Fibroblast of villous mesenchyme (primary cell): ENCODE measurements at regions not wholly inside any gene's neighbourhood (a gene's known extent, or its start where the extent isn't known, plus 50 kb on each side); places are given as distances from the start of the nearest gene placed in this dataset.

Experiments used
- DNase-seq: peaks from one replicate; pipeline ENCODE4 v3.0.0-alpha.2; 2010; ENCODE audit warnings: low read depth
- H3K4me3 ChIP-seq: 2 replicates; pipeline ENCODE4 v1.5.1; 2011; ENCODE audit warnings: low read depth, mild to moderate bottlenecking, low read length
- CTCF ChIP-seq: IDR thresholded peaks from 2 replicates; pipeline ENCODE4 v1.5.1; 2012; ENCODE audit warnings: low read depth, mild to moderate bottlenecking, low read length; ENCODE audit not compliant: insufficient read depth

- no peak for TF ChIP-seq CTCF
- DNase-seq, result no peak
- H3K4me3 ChIP-seq, result no peak overlapping the region
These were observed 318.9 kb downstream of the CXCL12 start for GRCh38 chr10:44065788-44066526.

GRCh38 chr10:44064987-44065787 lies 319.7 kb downstream of the CXCL12 start:
- no peak for TF ChIP-seq CTCF
- DNase-seq, result no peak
- H3K4me3 ChIP-seq, result no peak overlapping the region

- no peak for TF ChIP-seq CTCF
- H3K4me3 ChIP-seq, result no peak overlapping the region
These were observed 320.6 kb downstream of the CXCL12 start for GRCh38 chr10:44064317-44064716.

GRCh38 chr10:44063686-44064085 lies 321.2 kb downstream of the CXCL12 start:
- no peak for TF ChIP-seq CTCF
- H3K4me3 ChIP-seq, result no peak overlapping the region
- DNase-seq, result no peak

More at GRCh38 chr10:44064317-44064716, 320.6 kb downstream of the CXCL12 start:
- no peak for DNase-seq

GRCh38 chr10:44060719-44061118 lies 324.2 kb downstream of the CXCL12 start:
- DNase-seq, result no peak
- no peak overlapping the region for H3K4me3 ChIP-seq
- TF ChIP-seq CTCF, result no peak

- no peak for TF ChIP-seq CTCF
- DNase-seq, result no peak
- H3K4me3 ChIP-seq, result no peak overlapping the region
These were observed 324.7 kb downstream of the CXCL12 start for GRCh38 chr10:44060221-44060620.

- TF ChIP-seq CTCF, result no peak
- DNase-seq, result no peak
- no peak overlapping the region for H3K4me3 ChIP-seq
These were observed 326.6 kb downstream of the CXCL12 start for GRCh38 chr10:44058259-44058658.
